DND-41 (cell line): ENCODE measurements at regions not wholly inside any gene's neighbourhood (a gene's known extent, or its start where the extent isn't known, plus 50 kb on each side); places are given as distances from the start of the nearest gene placed in this dataset.

ENCODE experiments used
- ATAC-seq: fragments of 200-7000 bp; cut with Tn5 transposase; 3 replicates; pipeline ENCODE4 v1.9.1; 2021; ENCODE audit warnings: low read depth; ENCODE audit not compliant: insufficient read depth
- DNase-seq: peaks from one replicate; pipeline ENCODE4 v3.0.0-alpha.2; 2020
- H2AFZ ChIP-seq: 2 replicates; pipeline ENCODE4 v1.6.0; 2012; ENCODE audit warnings: low read depth, low read length
- H3K27ac ChIP-seq: 2 replicates; pipeline ENCODE4 v1.5.1; 2012; ENCODE audit warnings: low read length, inconsistent platforms
- H3K27me3 ChIP-seq: fragments of 200-600 bp; sonication (generic); 2 replicates; pipeline ENCODE4 v1.6.0; 2012; ENCODE audit warnings: low read length, mild to moderate bottlenecking, inconsistent platforms; ENCODE audit not compliant: insufficient read depth, poor library complexity
- H3K36me3 ChIP-seq: 2 replicates; pipeline ENCODE4 v1.5.1; 2012; ENCODE audit warnings: low read length, inconsistent platforms; ENCODE audit not compliant: insufficient read depth
- H3K4me1 ChIP-seq: 2 replicates; pipeline ENCODE4 v1.5.1; 2012; ENCODE audit warnings: mild to moderate bottlenecking, low read length; ENCODE audit not compliant: insufficient read depth
- H3K4me2 ChIP-seq: 2 replicates; pipeline ENCODE4 v1.6.0; 2012; ENCODE audit warnings: mild to moderate bottlenecking, moderate library complexity, low read length, inconsistent platforms; ENCODE audit not compliant: insufficient read depth
- H3K4me3 ChIP-seq, 2 experiments: fragments of 200-600 bp in 1 of 2; shearing (Covaris generic) in 1 of 2; 2 replicates each; pipeline ENCODE4 v1.5.1; 2012 to 2016; ENCODE audit warnings: inconsistent platforms in 2 of 2, low read length in 2 of 2, mild to moderate bottlenecking in 2 of 2, low read depth in 1 of 2, moderate library complexity in 1 of 2
- H3K79me2 ChIP-seq: 2 replicates; pipeline ENCODE4 v1.6.0; 2012; ENCODE audit warnings: low read length, inconsistent platforms; ENCODE audit not compliant: insufficient read depth
- H3K9ac ChIP-seq: 2 replicates; pipeline ENCODE4 v1.6.0; 2012; ENCODE audit warnings: low read depth, mild to moderate bottlenecking, inconsistent platforms, low read length, moderate library complexity
- H3K9me3 ChIP-seq: 2 replicates; pipeline ENCODE4 v1.5.1; 2012; ENCODE audit warnings: low read length, moderate library complexity, mild to moderate bottlenecking, inconsistent platforms; ENCODE audit not compliant: insufficient read depth, severe bottlenecking
- H4K20me1 ChIP-seq: 2 replicates; pipeline ENCODE4 v1.6.0; 2012; ENCODE audit warnings: low read length; ENCODE audit not compliant: insufficient read depth
- EZH2 ChIP-seq: IDR thresholded peaks from 3 replicates; pipeline ENCODE4 v1.6.1; 2012; ENCODE audit warnings: borderline replicate concordance, low read depth, mild to moderate bottlenecking, moderate library complexity, low read length, inconsistent platforms; ENCODE audit not compliant: severe bottlenecking
- TF ChIP-seq, protein P1 (sequence below): IDR thresholded peaks from 2 replicates; pipeline ENCODE4 v1.5.1; 2012; ENCODE audit warnings: borderline replicate concordance, low read length, moderate library complexity, mild to moderate bottlenecking; ENCODE audit not compliant: poor library complexity, severe bottlenecking; ENCODE audit errors: extremely low read depth

DNA sequence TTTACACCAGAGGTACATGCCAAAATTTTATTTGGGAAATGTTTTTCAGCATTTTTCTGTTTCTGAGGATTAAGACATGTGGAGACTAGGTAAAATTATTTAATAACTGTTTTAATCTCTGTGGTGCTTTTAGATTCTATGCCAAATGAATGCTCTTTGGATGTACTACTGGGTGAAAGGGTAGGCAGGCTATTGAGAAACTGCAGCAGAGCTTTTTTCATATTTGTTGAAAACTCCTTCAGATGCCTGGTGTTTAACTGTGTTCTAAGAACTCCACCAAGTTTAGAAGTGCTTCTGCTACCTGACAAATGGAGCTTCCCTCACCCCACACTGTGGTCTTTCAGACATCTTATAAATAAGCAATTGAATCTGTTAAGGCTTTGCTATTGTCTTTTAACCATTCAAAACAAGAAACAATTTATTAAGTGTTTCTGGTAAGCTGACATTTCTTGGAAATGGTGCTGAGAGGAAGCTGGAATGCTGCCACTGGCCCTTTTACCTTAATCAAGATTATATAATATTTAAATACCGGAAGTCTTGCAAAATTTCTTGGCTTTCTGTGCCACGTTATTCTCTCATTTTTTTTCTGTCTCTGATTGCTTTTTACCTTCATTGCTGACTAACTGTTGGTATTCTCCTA, 51.2 kb upstream of the CYSLTR1 start:
- Histone ChIP-seq H3K79me2 (no peaks in the 10 kb centered on the region), H3K27ac (no peak overlapping the region), H4K20me1 (no peaks in the 10 kb centered on the region), H2AFZ (no peak overlapping the region), H3K4me2 (no peak overlapping the region), H3K4me3 (no peak overlapping the region), H3K4me1 (peaks cover 39% of the 10 kb centered on the region), H3K27me3 (no peaks in the 10 kb centered on the region), H3K36me3 (no peaks in the 10 kb centered on the region), H3K9me3 (no peaks in the 10 kb centered on the region), H3K9ac (no peak overlapping the region)
- DNase-seq (no peak), ATAC-seq (no peak)
- TF ChIP-seq, protein P1, sequence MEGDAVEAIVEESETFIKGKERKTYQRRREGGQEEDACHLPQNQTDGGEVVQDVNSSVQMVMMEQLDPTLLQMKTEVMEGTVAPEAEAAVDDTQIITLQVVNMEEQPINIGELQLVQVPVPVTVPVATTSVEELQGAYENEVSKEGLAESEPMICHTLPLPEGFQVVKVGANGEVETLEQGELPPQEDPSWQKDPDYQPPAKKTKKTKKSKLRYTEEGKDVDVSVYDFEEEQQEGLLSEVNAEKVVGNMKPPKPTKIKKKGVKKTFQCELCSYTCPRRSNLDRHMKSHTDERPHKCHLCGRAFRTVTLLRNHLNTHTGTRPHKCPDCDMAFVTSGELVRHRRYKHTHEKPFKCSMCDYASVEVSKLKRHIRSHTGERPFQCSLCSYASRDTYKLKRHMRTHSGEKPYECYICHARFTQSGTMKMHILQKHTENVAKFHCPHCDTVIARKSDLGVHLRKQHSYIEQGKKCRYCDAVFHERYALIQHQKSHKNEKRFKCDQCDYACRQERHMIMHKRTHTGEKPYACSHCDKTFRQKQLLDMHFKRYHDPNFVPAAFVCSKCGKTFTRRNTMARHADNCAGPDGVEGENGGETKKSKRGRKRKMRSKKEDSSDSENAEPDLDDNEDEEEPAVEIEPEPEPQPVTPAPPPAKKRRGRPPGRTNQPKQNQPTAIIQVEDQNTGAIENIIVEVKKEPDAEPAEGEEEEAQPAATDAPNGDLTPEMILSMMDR, result no peak
- TF ChIP-seq EZH2, result no peak
